SH-SY5Y (cell line): ENCODE measurements at regions not wholly inside any gene's neighbourhood (a gene's known extent, or its start where the extent isn't known, plus 50 kb on each side); places are given as distances from the start of the nearest gene placed in this dataset.

Source experiments
- GATA2 ChIP-seq: IDR thresholded peaks from 2 replicates; pipeline ENCODE4 v1.6.1; 2011; ENCODE audit warnings: mild to moderate bottlenecking, low read depth, low read length
- GATA3 ChIP-seq: IDR thresholded peaks from 2 replicates; pipeline ENCODE4 v1.6.1; 2011; ENCODE audit warnings: low read depth, mild to moderate bottlenecking, low read length, moderate library complexity

- TF ChIP-seq GATA2, result no peak
- TF ChIP-seq GATA3, result no peak
These were observed 122.6 kb upstream of the ATP2B2 start for GRCh38 chr3:10627884-10628572.

- no peak for TF ChIP-seq GATA3
- TF ChIP-seq GATA2, result no peak
These were observed 123.7 kb upstream of the ATP2B2 start for GRCh38 chr3:10628891-10629670.

GRCh38 chr3:10629671-10630040 lies 124.3 kb upstream of the ATP2B2 start:
- no peak for TF ChIP-seq GATA3
- TF ChIP-seq GATA2, result no peak

- no peak for TF ChIP-seq GATA3
- no peak for TF ChIP-seq GATA2
These were observed 125.8 kb upstream of the ATP2B2 start for GRCh38 chr3:10631224-10631623.

GRCh38 chr3:10632125-10632524 lies 126.7 kb upstream of the ATP2B2 start:
- TF ChIP-seq GATA3, result no peak
- no peak for TF ChIP-seq GATA2

- TF ChIP-seq GATA3 (no peak), GATA2 (no peak)
These were observed 127.4 kb upstream of the ATP2B2 start for GRCh38 chr3:10632741-10633140.

GRCh38 chr3:10635446-10636076 lies 130.2 kb upstream of the ATP2B2 start:
- TF ChIP-seq GATA3 (no peak), GATA2 (peak; percentile 37; the same call in 1 of the 2 replicates)

- TF ChIP-seq GATA3 (no peak), GATA2 (no peak)
These were observed 132.0 kb upstream of the ATP2B2 start for GRCh38 chr3:10637342-10637741.

- no peak for TF ChIP-seq GATA3
- no peak for TF ChIP-seq GATA2
These were observed 133.1 kb upstream of the ATP2B2 start for GRCh38 chr3:10638466-10638865.

GRCh38 chr3:10641760-10642159 lies 136.4 kb upstream of the ATP2B2 start:
- TF ChIP-seq GATA3 (no peak), GATA2 (no peak)

GRCh38 chr3:10644189-10644588 lies 138.8 kb upstream of the ATP2B2 start:
- no peak for TF ChIP-seq GATA2
- TF ChIP-seq GATA3, result no peak

- TF ChIP-seq GATA3 (no peak), GATA2 (no peak)
These were observed 140.4 kb upstream of the ATP2B2 start for GRCh38 chr3:10645800-10646199.

- TF ChIP-seq GATA3 (no peak), GATA2 (no peak)
These were observed 141.3 kb upstream of the ATP2B2 start for GRCh38 chr3:10646531-10647335.

GRCh38 chr3:10647376-10647775 lies 142.0 kb upstream of the ATP2B2 start:
- no peak for TF ChIP-seq GATA2
- TF ChIP-seq GATA3, result no peak

GRCh38 chr3:10648181-10648580 lies 142.8 kb upstream of the ATP2B2 start:
- TF ChIP-seq GATA3 (no peak), GATA2 (no peak)
